Fibroblast of lung (primary cell): ENCODE measurements at regions not wholly inside any gene's neighbourhood (a gene's known extent, or its start where the extent isn't known, plus 50 kb on each side); places are given as distances from the start of the nearest gene placed in this dataset.

Experiments used
- DNase-seq, 2 donors: peaks; one replicate each; pipeline versions ENCODE4 v3.0.0 to v3.0.0-alpha.2; 2010; ENCODE audit warnings: low read depth in 2 of 2
- H2AFZ ChIP-seq: 2 replicates; pipeline ENCODE4 v1.5.1; 2012; ENCODE audit warnings: low read length, control low read depth, inconsistent platforms
- H3K27ac ChIP-seq: 2 replicates; pipeline ENCODE4 v1.5.1; 2011; ENCODE audit warnings: low read length, control low read depth; ENCODE audit not compliant: insufficient read depth
- H3K27me3 ChIP-seq: 2 replicates; pipeline ENCODE4 v1.5.1; 2011; ENCODE audit warnings: mild to moderate bottlenecking, low read length; ENCODE audit not compliant: control insufficient read depth, insufficient read depth
- H3K36me3 ChIP-seq: 2 replicates; pipeline ENCODE4 v1.5.1; 2011; ENCODE audit warnings: low read length; ENCODE audit not compliant: control insufficient read depth, insufficient read depth
- H3K4me1 ChIP-seq: 2 replicates; pipeline ENCODE4 v1.5.1; 2011; ENCODE audit warnings: low read length; ENCODE audit not compliant: control insufficient read depth, insufficient read depth; ENCODE audit errors: extremely low read depth
- H3K4me2 ChIP-seq: 2 replicates; pipeline ENCODE4 v1.5.1; 2011; ENCODE audit warnings: low read length, control low read depth; ENCODE audit not compliant: insufficient read depth; ENCODE audit errors: extremely low read depth
- H3K4me3 ChIP-seq, 4 experiments: fragments of 200-600 bp in 1 of 4; sonication (generic) in 1 of 4; replicated peaks in 1 of 4; 2 replicates each; pipeline ENCODE4 v1.5.1; 2011 to 2016; ENCODE audit warnings: low read length in 4 of 4, low read depth in 3 of 4, mild to moderate bottlenecking in 3 of 4, control low read depth in 2 of 4, inconsistent platforms in 1 of 4, mixed read lengths in 1 of 4; ENCODE audit not compliant: insufficient read depth in 1 of 4; ENCODE audit errors: control extremely low read depth in 1 of 4
- H3K79me2 ChIP-seq: 2 replicates; pipeline ENCODE4 v1.5.1; 2012; ENCODE audit warnings: mild to moderate bottlenecking, low read length, inconsistent platforms; ENCODE audit not compliant: control insufficient read depth, insufficient read depth
- H3K9ac ChIP-seq: 2 replicates; pipeline ENCODE4 v1.5.1; 2011; ENCODE audit warnings: mild to moderate bottlenecking, low read length, control low read depth; ENCODE audit not compliant: insufficient read depth
- H3K9me3 ChIP-seq: 2 replicates; pipeline ENCODE4 v1.5.1; 2012; ENCODE audit warnings: low read depth, low read length; ENCODE audit not compliant: control insufficient read depth, insufficient read depth
- H4K20me1 ChIP-seq: 2 replicates; pipeline ENCODE4 v1.5.1; 2011; ENCODE audit warnings: low read length; ENCODE audit not compliant: control insufficient read depth, insufficient read depth; ENCODE audit errors: extremely low read depth
- EZH2 ChIP-seq: IDR thresholded peaks from 2 replicates; pipeline ENCODE4 v1.5.1; 2012; ENCODE audit warnings: low read length, control low read depth, mild to moderate bottlenecking; ENCODE audit errors: missing control alignments
- TF ChIP-seq, protein P1 (sequence below), 2 donors: IDR thresholded peaks in 1 of 2; conservative IDR thresholded peaks in 1 of 2; 1 replicate in 1 of 2; 2 replicates in 1 of 2; pipeline ENCODE4 v1.5.1; 2011 to 2012; ENCODE audit warnings: low read length in 2 of 2, control low read depth in 1 of 2, inconsistent platforms in 1 of 2, low read depth in 1 of 2, mild to moderate bottlenecking in 1 of 2

DNA sequence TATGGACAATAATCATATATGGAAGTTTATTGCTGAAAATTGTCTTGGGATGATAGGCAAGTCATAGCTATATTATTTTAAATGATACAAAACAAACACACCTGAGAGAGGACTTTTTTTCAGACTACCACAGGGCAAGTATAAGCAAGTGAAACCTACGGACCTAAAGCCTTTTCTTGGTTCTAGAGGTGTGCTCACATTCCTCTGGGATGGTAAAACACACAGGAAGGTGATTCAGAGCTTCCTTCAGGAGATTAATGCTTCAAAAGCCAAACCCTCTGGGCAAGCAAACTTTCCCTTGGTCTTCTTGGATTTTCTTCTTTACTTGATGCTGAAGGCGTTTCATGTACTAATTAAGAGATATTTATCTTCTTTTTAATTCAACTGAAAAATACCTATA, 60.1 kb upstream of the ACSL4 start:
- peak in 1 of 2 donors; percentile 6 for DNase-seq
- H3K4me2 ChIP-seq = no peak overlapping the region
- H3K27me3 ChIP-seq = no peaks in the 10 kb centered on the region
- no peak for TF ChIP-seq EZH2
- TF ChIP-seq, protein P1, sequence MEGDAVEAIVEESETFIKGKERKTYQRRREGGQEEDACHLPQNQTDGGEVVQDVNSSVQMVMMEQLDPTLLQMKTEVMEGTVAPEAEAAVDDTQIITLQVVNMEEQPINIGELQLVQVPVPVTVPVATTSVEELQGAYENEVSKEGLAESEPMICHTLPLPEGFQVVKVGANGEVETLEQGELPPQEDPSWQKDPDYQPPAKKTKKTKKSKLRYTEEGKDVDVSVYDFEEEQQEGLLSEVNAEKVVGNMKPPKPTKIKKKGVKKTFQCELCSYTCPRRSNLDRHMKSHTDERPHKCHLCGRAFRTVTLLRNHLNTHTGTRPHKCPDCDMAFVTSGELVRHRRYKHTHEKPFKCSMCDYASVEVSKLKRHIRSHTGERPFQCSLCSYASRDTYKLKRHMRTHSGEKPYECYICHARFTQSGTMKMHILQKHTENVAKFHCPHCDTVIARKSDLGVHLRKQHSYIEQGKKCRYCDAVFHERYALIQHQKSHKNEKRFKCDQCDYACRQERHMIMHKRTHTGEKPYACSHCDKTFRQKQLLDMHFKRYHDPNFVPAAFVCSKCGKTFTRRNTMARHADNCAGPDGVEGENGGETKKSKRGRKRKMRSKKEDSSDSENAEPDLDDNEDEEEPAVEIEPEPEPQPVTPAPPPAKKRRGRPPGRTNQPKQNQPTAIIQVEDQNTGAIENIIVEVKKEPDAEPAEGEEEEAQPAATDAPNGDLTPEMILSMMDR (conservative IDR thresholded peaks at IDR 0.05 in 1 of 2, IDR thresholded peaks at IDR 0.05 in 1 of 2; ENCODE audit: low read depth in 1 of 2, low read length in 2 of 2) = no peak
- no peaks in the 10 kb centered on the region for H4K20me1 ChIP-seq
- no peaks in the 10 kb centered on the region for H3K4me1 ChIP-seq
- H3K4me3 ChIP-seq = no peak overlapping the region
- no peaks in the 10 kb centered on the region for H3K36me3 ChIP-seq
- no peaks in the 10 kb centered on the region for H3K9me3 ChIP-seq
- no peak overlapping the region for H3K27ac ChIP-seq
- no peak overlapping the region for H3K9ac ChIP-seq
- no peak overlapping the region for H2AFZ ChIP-seq
- no peaks in the 10 kb centered on the region for H3K79me2 ChIP-seq

DNA sequence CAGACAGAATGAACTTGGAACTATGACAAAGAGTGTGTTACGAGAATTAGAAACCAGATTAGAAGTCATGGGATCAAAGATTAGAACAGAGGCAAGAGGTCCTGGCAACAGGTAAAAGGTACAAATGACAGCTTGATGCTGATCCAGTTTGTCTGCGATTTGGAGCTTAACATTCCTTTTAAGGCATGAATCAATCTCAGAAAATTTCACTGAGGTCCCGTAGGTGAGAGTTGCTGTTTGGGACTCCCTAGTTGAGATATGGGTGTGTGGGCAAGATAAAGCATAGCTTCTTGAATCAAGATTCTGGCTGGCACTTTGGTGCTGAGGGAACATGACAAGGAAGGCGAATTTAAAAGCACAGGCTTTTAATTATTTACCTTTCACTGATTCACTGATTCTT, 62.6 kb upstream of the ACSL4 start:
- no peaks in the 10 kb centered on the region for H3K79me2 ChIP-seq

DNA sequence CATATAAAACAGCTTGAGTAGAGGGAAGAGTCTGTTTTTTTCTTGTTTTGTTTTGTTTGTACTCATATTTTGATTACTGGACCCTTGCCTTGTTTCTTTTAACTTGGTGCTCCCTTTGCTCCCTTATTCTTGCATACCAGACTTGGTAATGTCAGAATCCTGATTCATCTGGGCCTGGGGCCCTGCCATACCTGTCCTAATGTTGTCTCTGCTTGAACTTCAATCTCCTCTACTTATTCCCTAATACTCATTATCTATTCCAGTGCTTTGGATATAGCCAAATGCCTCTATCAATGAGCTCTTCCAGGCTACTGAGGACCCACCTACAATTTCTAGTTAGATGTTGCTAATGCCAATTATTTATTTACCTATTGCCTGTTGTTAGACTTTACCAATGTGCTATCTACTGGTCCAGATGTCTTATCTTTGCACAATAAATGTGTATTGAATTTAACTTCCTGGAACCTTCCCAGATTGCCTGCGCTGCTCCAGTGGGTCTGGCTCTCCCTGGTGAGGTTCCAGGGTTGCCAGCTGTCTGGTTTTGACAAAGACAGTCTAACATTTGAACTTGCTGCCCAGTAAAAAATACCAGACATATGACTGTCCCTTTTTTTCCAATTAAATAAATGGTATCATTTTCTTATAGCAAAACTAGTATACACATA, 64.4 kb upstream of the ACSL4 start:
- H2AFZ ChIP-seq = no peak overlapping the region
- no peak overlapping the region for H3K27ac ChIP-seq
- DNase-seq = peak; percentile 4 to 21
- no peaks in the 10 kb centered on the region for H3K79me2 ChIP-seq
- TF ChIP-seq EZH2 = no peak
- TF ChIP-seq, protein P1 (conservative IDR thresholded peaks at IDR 0.05 in 1 of 2, IDR thresholded peaks at IDR 0.05 in 1 of 2; ENCODE audit: low read depth in 1 of 2, low read length in 2 of 2) = no peak
- H3K4me2 ChIP-seq = no peak overlapping the region
- no peak overlapping the region for H3K4me3 ChIP-seq
- no peaks in the 10 kb centered on the region for H4K20me1 ChIP-seq
- H3K9me3 ChIP-seq = no peaks in the 10 kb centered on the region
- no peaks in the 10 kb centered on the region for H3K36me3 ChIP-seq
- H3K27me3 ChIP-seq = no peaks in the 10 kb centered on the region
- H3K4me1 ChIP-seq = no peaks in the 10 kb centered on the region
- no peak overlapping the region for H3K9ac ChIP-seq

More for the DNA sequence above, 62.6 kb upstream of the ACSL4 start:
- Histone ChIP-seq H3K9ac (no peak overlapping the region), H2AFZ (no peak overlapping the region), H3K27ac (no peak overlapping the region), H3K4me3 (no peak overlapping the region), H3K36me3 (no peaks in the 10 kb centered on the region), H4K20me1 (no peaks in the 10 kb centered on the region), H3K4me1 (no peaks in the 10 kb centered on the region), H3K27me3 (no peaks in the 10 kb centered on the region), H3K4me2 (no peak overlapping the region), H3K9me3 (no peaks in the 10 kb centered on the region)
- TF ChIP-seq, protein P1 (conservative IDR thresholded peaks at IDR 0.05 in 1 of 2, IDR thresholded peaks at IDR 0.05 in 1 of 2; ENCODE audit: low read depth in 1 of 2, low read length in 2 of 2) = no peak
- TF ChIP-seq EZH2 = no peak
- DNase-seq = no peak
